ENCODE measurements at regions not wholly inside any gene's neighbourhood (a gene's known extent, or its start where the extent isn't known, plus 50 kb on each side); places are given as distances from the start of the nearest gene placed in this dataset.

DNA sequence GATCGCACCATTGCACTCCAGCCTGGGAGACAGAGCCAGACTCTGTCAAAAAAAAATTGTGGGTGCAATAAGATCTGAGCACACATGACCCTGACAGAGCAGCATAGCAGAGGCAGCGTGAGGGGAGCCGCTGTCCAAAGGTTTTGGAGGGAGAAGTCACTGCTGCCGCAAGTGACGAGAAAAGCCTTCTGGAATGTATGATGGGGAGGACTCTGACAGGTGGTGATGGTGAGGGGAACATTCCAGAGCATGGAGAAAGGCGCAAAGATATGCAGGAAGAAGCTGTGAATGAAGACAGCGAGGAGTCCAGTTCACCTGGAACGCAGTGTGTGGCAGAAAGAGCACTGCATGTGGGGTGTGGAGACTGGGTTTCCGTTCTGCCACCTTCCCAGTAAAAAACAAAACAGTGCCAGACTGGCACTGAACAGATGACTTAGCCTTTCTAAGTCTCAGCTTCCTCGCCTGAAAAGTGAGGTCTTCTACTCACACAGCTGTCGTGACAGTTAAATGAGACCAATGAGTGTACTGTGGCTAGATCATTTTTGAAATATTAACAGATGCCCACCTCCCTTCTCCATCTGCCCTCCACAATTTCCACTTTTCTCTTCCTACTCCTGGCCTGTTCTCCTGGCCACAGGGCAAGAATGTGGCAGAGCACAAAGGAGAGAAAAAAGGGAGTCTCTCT is 53.4 kb upstream of the PTHLH start:
- H4K91ac ChIP-seq (ENCODE audit: insufficient read depth, low read depth, low read length): no peak overlapping the region
- H2AK9ac ChIP-seq (replicated peaks; ENCODE audit: low read depth, low read length, poor library complexity): peak overlapping the region; percentile 1
- peak overlapping the region in 1 of 2 experiments; percentile 33; a peak in 1 of 4 replicates for H4K8ac ChIP-seq (ENCODE audit: low read depth in 2 of 2, low read length in 2 of 2)
- no peak overlapping the region for H3K9ac ChIP-seq (ENCODE audit: low read depth, low read length)
- no peak overlapping the region for H3K23ac ChIP-seq (ENCODE audit: low read depth, low read length)
- no peak overlapping the region for H4K5ac ChIP-seq (ENCODE audit: low read depth, low read length)
- ChIA-PET CTCF (no interaction called here), POLR2A (ENCODE audit: unreplicated experiment) (interaction anchor here (0.6 kb wide), 1 partner anchor 312 kb away, joined by 12 read pairs; no protein-coding TSS in a partner anchor)
- H3K9me3 ChIP-seq (ENCODE audit: control insufficient read depth, insufficient read depth, low read length): no peaks in the 10 kb centered on the region
- H3K4me2 ChIP-seq (ENCODE audit: low read depth, low read length): no peak overlapping the region
- no TSS peak for BruUV-seq (replicated peaks)
- no peaks in the 10 kb centered on the region for H4K20me1 ChIP-seq (ENCODE audit: insufficient read depth, low read length)
- H3K79me1 ChIP-seq (ENCODE audit: low read depth in 1 of 2, low read length in 2 of 2): no peaks in the 10 kb centered on the region
- ATAC-seq (ENCODE audit: low read depth) (no peak), DNase-seq (no peak)
- in situ Hi-C loops (cut with MboI; ENCODE audit: low sequenced_read_pairs) (no loop called here), dilution Hi-C loops (cut with HindIII; ENCODE audit: low sequenced_read_pairs, unreplicated experiment) (no loop called here), intact Hi-C loops (cut with micrococcal nuclease) (no loop called here)
- no peak for TF ChIP-seq MAZ (IDR thresholded peaks at IDR 0.05; ENCODE audit: borderline replicate concordance, low read depth, low read length)
- no peak for TF ChIP-seq CHD1 (IDR thresholded peaks at IDR 0.05; ENCODE audit: low read depth, low read length)
- no peak for TF ChIP-seq RAD21 (IDR thresholded peaks at IDR 0.05; ENCODE audit: low read length)
- TF ChIP-seq, protein P1, sequence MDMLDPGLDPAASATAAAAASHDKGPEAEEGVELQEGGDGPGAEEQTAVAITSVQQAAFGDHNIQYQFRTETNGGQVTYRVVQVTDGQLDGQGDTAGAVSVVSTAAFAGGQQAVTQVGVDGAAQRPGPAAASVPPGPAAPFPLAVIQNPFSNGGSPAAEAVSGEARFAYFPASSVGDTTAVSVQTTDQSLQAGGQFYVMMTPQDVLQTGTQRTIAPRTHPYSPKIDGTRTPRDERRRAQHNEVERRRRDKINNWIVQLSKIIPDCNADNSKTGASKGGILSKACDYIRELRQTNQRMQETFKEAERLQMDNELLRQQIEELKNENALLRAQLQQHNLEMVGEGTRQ (IDR thresholded peaks at IDR 0.05; ENCODE audit: low read depth, low read length): no peak
- no peak for TF ChIP-seq MAFK (IDR thresholded peaks at IDR 0.05; ENCODE audit: low read depth, low read length)
- no peak for TF ChIP-seq CEBPB (IDR thresholded peaks at IDR 0.05; ENCODE audit: low read depth, low read length)
- TF ChIP-seq NFE2L2 (IDR thresholded peaks at IDR 0.05; ENCODE audit: low read depth, low read length): no peak
- no peak for TF ChIP-seq MXI1 (IDR thresholded peaks at IDR 0.05; ENCODE audit: borderline replicate concordance, low read depth, low read length)
- TF ChIP-seq, protein P2, sequence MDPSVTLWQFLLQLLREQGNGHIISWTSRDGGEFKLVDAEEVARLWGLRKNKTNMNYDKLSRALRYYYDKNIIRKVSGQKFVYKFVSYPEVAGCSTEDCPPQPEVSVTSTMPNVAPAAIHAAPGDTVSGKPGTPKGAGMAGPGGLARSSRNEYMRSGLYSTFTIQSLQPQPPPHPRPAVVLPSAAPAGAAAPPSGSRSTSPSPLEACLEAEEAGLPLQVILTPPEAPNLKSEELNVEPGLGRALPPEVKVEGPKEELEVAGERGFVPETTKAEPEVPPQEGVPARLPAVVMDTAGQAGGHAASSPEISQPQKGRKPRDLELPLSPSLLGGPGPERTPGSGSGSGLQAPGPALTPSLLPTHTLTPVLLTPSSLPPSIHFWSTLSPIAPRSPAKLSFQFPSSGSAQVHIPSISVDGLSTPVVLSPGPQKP (IDR thresholded peaks at IDR 0.05; ENCODE audit: borderline replicate concordance, low read depth, low read length): no peak
- TF ChIP-seq POLR2A (IDR thresholded peaks at IDR 0.05; ENCODE audit: low read depth, low read length): no peak
- no peak overlapping the region for H3K56ac ChIP-seq (ENCODE audit: extremely low read depth, insufficient read depth, low read length)
- H2BK120ac ChIP-seq (ENCODE audit: low read depth, low read length): peak overlapping the region; percentile 37; the same call in 1 of the 2 replicates
- no peak overlapping the region for H3K18ac ChIP-seq (ENCODE audit: low read depth, low read length)
- no peak overlapping the region for H2BK5ac ChIP-seq (ENCODE audit: low read depth, low read length, poor library complexity, severe bottlenecking)
- H2BK15ac ChIP-seq (ENCODE audit: low read depth, low read length): peak overlapping the region; percentile 62
- WGBS, 2 experiments (ENCODE audit: extremely low coverage in 2 of 2, insufficient read length in 1 of 2): 90% methylated on average over 4 of the region's 11 CpGs; no CpG with 5 or more reads in 1 of the 2 experiments
- no peaks in the 10 kb centered on the region for H3K36me3 ChIP-seq (ENCODE audit: control insufficient read depth, insufficient read depth, low read length)
- peak overlapping the region; percentile 47 for H2AFZ ChIP-seq (replicated peaks; ENCODE audit: low read length, poor library complexity)
- H3K14ac ChIP-seq (replicated peaks; ENCODE audit: low read depth, low read length): 0 out of 2 replicates have a peak overlapping the region, but pooled peaks have one; percentile 14
- H3K4me3 ChIP-seq (ENCODE audit: insufficient read depth, low read depth, low read length): no peak overlapping the region
- peak overlapping the region; percentile 44 for H3K4ac ChIP-seq (ENCODE audit: low read depth, low read length)
- H3K27me3 ChIP-seq (ENCODE audit: control insufficient read depth, insufficient read depth, low read length): no peaks in the 10 kb centered on the region
- peaks cover 5% of the 10 kb centered on the region; the same call in 1 of the 2 replicates for H3K9me1 ChIP-seq (ENCODE audit: insufficient read depth, low read length)
- H3K4me1 ChIP-seq (ENCODE audit: control insufficient read depth, insufficient read depth, low read length): peaks cover 8% of the 10 kb centered on the region
- H2AK5ac ChIP-seq (ENCODE audit: low read depth, low read length): peak overlapping the region; percentile 49
- no peak overlapping the region for H3K27ac ChIP-seq (ENCODE audit: insufficient read depth, low read length)
- H2BK20ac ChIP-seq (ENCODE audit: low read depth, low read length): peak overlapping the region; percentile 26

All from IMR-90 (cell line).